ENCODE measurements at regions not wholly inside any gene's neighbourhood (a gene's known extent, or its start where the extent isn't known, plus 50 kb on each side); places are given as distances from the start of the nearest gene placed in this dataset.
"Not testable (repeated sequence)": the region's sequence is repeated elsewhere in the genome, so short reads cannot be mapped to it uniquely, and the experiment has no call there.

- intact Hi-C loops (cut with micrococcal nuclease), result no loop called here
- no peak for DNase-seq
- H3K27me3 ChIP-seq (ENCODE audit: low read depth), result peaks cover 76% of the 10 kb centered on the region
Measured at GRCh38 chr17:26773189-26774188, 520.4 kb upstream of the WSB1 start.

DNA sequence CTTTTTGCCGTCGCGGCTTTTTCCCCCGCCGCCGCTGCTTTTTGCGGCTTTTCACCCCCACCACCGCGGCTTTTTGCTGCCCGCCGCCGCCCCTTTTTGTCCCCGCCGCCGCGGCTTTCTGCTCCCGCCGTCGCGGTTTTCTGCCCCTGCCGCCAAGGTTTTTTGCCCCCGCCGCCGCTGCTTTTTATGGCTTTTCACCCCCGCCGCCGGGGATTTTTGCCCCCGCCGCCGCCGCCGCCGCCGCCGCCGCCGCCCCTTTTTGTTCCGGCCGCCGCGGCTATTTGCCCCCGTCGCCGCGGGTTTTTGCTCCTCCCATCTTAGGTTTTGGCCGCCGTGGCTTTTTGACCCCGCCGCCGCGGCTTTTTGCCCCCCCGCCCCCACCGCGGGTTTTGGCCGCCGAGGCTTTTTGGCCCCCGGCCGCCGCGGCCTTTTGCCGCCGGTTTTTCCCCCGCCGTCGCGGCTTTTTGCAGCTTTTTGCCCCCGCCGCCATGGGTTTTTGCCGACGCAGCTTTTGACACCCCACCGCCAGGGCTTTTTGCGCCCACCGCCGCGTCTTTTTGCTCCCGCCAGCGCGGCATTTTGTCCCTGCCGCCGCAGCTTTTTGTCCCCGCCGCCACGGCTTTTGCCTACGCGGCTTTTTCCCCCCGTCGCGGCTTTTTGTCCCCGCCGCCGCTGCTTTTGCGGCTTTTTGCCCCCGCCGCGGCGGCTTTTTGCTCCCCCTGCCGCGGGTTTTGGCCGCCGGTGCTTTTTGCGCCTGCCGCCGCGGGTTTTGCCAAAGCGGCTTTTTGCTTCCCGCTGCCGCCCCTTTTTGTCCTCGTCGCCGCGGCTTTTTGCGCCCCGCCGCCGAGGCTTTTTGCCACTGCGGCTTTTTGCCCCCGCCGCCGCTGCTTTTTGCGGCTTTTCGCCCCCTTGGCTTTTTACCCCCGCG, 519.4 kb upstream of the WSB1 start:
- Histone ChIP-seq H3K27me3 (ENCODE audit: low read depth) (peaks cover 69% of the 10 kb centered on the region), H3K36me3 (no peaks in the 10 kb centered on the region), H3K27ac (replicated peaks) (no peak overlapping the region), H3K9me3 (replicated peaks) (peaks cover 24% of the 10 kb centered on the region), H3K4me3 (no peak overlapping the region), H3K4me1 (no peaks in the 10 kb centered on the region)
- TF ChIP-seq, protein P1, sequence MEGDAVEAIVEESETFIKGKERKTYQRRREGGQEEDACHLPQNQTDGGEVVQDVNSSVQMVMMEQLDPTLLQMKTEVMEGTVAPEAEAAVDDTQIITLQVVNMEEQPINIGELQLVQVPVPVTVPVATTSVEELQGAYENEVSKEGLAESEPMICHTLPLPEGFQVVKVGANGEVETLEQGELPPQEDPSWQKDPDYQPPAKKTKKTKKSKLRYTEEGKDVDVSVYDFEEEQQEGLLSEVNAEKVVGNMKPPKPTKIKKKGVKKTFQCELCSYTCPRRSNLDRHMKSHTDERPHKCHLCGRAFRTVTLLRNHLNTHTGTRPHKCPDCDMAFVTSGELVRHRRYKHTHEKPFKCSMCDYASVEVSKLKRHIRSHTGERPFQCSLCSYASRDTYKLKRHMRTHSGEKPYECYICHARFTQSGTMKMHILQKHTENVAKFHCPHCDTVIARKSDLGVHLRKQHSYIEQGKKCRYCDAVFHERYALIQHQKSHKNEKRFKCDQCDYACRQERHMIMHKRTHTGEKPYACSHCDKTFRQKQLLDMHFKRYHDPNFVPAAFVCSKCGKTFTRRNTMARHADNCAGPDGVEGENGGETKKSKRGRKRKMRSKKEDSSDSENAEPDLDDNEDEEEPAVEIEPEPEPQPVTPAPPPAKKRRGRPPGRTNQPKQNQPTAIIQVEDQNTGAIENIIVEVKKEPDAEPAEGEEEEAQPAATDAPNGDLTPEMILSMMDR (IDR thresholded peaks at IDR 0.05; ENCODE audit: borderline replicate concordance), result no peak
- intact Hi-C loops (cut with micrococcal nuclease), result no loop called here
- no peak for DNase-seq

More at GRCh38 chr17:26773189-26774188, 520.4 kb upstream of the WSB1 start:
- H3K27ac ChIP-seq (replicated peaks), result no peak overlapping the region
- TF ChIP-seq, protein P1 (IDR thresholded peaks at IDR 0.05; ENCODE audit: borderline replicate concordance), result no peak
- H3K9me3 ChIP-seq (replicated peaks), result peaks cover 24% of the 10 kb centered on the region
- H3K4me3 ChIP-seq, result no peak overlapping the region
- no peaks in the 10 kb centered on the region for H3K4me1 ChIP-seq
- H3K36me3 ChIP-seq, result no peaks in the 10 kb centered on the region

GRCh38 chr17:26775219-26775822, 518.6 kb upstream of the WSB1 start:
- intact Hi-C loops (cut with micrococcal nuclease), result no loop called here
- DNase-seq, result no peak
- H3K27ac ChIP-seq (replicated peaks), result no peak overlapping the region
- no peak overlapping the region for H3K4me3 ChIP-seq
- peaks cover 73% of the 10 kb centered on the region for H3K27me3 ChIP-seq (ENCODE audit: low read depth)
- H3K9me3 ChIP-seq (replicated peaks), result peaks cover 24% of the 10 kb centered on the region
- H3K36me3 ChIP-seq, result no peaks in the 10 kb centered on the region
- no peaks in the 10 kb centered on the region for H3K4me1 ChIP-seq
- TF ChIP-seq, protein P1 (IDR thresholded peaks at IDR 0.05; ENCODE audit: borderline replicate concordance), result no peak

- H3K36me3 ChIP-seq; H3K4me1 ChIP-seq; intact Hi-C loops (cut with micrococcal nuclease); H3K27ac ChIP-seq (replicated peaks); DNase-seq; H3K4me3 ChIP-seq: not testable (repeated sequence)
- H3K27me3 ChIP-seq (ENCODE audit: low read depth), result peaks cover 42% of the 10 kb centered on the region
- peaks cover 33% of the 10 kb centered on the region for H3K9me3 ChIP-seq (replicated peaks)
Measured at GRCh38 chr17:26780187-26780814, 513.6 kb upstream of the WSB1 start.

DNA sequence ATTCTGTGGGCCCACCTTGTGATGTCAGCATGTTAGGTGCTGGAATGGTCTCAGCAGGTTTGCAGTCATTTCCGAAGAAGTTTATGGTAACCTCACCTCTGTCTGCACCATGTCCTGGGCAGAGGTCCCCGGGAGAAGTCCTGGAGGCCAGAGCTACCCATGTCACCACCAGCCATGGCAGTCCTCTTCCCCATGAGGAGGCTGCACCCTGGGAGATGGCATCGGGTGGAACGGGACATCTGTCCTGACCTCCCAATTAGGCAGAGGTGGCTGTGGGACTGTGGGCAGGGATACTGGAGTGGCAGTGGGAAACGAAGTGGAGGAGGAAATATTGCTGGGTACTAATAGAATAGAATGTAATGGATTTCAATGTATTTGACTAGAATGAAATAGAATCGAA, 511.8 kb upstream of the WSB1 start:
- Histone ChIP-seq H3K27ac (replicated peaks) (no peak overlapping the region), H3K27me3 (ENCODE audit: low read depth) (peaks cover 23% of the 10 kb centered on the region), H3K4me3 (no peak overlapping the region), H3K4me1 (no peaks in the 10 kb centered on the region), H3K36me3 (no peaks in the 10 kb centered on the region), H3K9me3 (replicated peaks) (peaks cover 51% of the 10 kb centered on the region)
- intact Hi-C loops (cut with micrococcal nuclease), result no loop called here
- no peak for DNase-seq
- TF ChIP-seq, protein P1 (IDR thresholded peaks at IDR 0.05; ENCODE audit: borderline replicate concordance), result no peak
